Ishikawa (cell line): ENCODE measurements at regions not wholly inside any gene's neighbourhood (a gene's known extent, or its start where the extent isn't known, plus 50 kb on each side); places are given as distances from the start of the nearest gene placed in this dataset.

Source experiments
- CEBPB ChIP-seq: IDR thresholded peaks from 2 replicates; pipeline ENCODE4 v1.6.1; 2012
- CREB1 ChIP-seq: IDR thresholded peaks from 2 replicates; pipeline ENCODE4 v1.6.1; 2012; ENCODE audit warnings: low read depth
- EGR1 ChIP-seq: IDR thresholded peaks from 2 replicates; pipeline ENCODE4 v1.6.1; 2012
- EP300 ChIP-seq: IDR thresholded peaks from 2 replicates; pipeline ENCODE4 v1.6.1; 2012; ENCODE audit warnings: borderline replicate concordance
- FOXM1 ChIP-seq: IDR thresholded peaks from 2 replicates; pipeline ENCODE4 v1.6.1; 2012; ENCODE audit warnings: low read depth, borderline replicate concordance
- MAX ChIP-seq: IDR thresholded peaks from 2 replicates; pipeline ENCODE4 v1.6.1; 2012
- NFIC ChIP-seq: IDR thresholded peaks from 2 replicates; pipeline ENCODE4 v1.6.1; 2012
- RAD21 ChIP-seq: IDR thresholded peaks from 2 replicates; pipeline ENCODE4 v1.6.1; 2012; ENCODE audit warnings: low read depth
- TAF1 ChIP-seq: IDR thresholded peaks from 2 replicates; pipeline ENCODE4 v1.6.1; 2012; ENCODE audit warnings: low read depth, mild to moderate bottlenecking
- TCF12 ChIP-seq: IDR thresholded peaks from 2 replicates; pipeline ENCODE4 v1.6.1; 2012; ENCODE audit warnings: low read depth
- TEAD4 ChIP-seq: IDR thresholded peaks from 2 replicates; pipeline ENCODE4 v1.6.1; 2012
- YY1 ChIP-seq: IDR thresholded peaks from 2 replicates; pipeline ENCODE4 v1.6.1; 2012; ENCODE audit warnings: low read depth
- ZBTB7A ChIP-seq: IDR thresholded peaks from 2 replicates; pipeline ENCODE4 v1.6.1; 2012; ENCODE audit warnings: low read depth
- TF ChIP-seq, protein P1 (sequence below): IDR thresholded peaks from 2 replicates; pipeline ENCODE4 v1.6.1; 2012
- TF ChIP-seq, protein P2 (sequence below): IDR thresholded peaks from 2 replicates; pipeline ENCODE4 v1.6.1; 2012; ENCODE audit warnings: low read depth, mild to moderate bottlenecking

GRCh38 chr4:160184884-160185283 lies 1082.0 kb downstream of the RAPGEF2 start:
- TF ChIP-seq CEBPB, result no peak
- TF ChIP-seq YY1, result no peak

DNA sequence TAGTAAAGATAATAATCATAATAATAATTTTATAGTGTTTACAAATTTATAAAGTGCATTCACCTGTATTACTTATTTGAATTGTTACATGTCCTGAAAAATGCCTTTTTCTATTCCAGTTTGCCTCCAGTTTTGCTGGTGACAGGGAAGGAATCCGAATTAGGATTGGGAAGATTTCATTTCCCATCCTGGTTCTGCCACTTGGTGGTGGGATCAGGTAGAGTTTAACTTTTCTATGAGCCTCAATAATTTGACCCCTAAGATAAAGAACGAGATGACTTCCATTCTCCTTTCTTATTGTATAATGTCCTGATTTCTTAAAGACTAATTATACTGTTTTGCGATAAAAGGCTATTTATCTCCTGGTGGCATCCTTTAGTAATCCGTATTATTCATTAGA lies 1090.9 kb downstream of the RAPGEF2 start:
- TF ChIP-seq TEAD4 (no peak), EGR1 (no peak), CREB1 (no peak), TAF1 (no peak)
- TF ChIP-seq, protein P1, sequence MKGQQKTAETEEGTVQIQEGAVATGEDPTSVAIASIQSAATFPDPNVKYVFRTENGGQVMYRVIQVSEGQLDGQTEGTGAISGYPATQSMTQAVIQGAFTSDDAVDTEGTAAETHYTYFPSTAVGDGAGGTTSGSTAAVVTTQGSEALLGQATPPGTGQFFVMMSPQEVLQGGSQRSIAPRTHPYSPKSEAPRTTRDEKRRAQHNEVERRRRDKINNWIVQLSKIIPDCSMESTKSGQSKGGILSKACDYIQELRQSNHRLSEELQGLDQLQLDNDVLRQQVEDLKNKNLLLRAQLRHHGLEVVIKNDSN, result no peak

DNA sequence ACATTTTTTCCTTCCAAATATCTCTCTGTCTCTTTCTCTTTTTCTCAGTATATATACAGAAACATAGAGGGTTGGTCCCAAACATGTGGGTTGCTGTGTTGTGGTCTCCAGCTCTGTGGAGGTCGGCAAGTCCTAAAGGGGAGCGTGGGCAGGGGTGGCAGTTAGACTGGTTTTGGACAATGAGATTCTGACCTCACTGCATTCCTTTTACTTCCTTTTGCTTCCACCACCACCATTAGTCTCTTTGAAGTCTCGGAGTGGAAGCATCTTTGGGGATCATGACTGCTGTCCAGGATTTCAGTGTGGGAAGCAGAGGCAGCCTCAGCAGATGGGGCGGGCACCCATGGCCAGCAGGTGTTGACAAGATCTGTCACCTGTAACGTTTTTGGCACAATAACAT lies 1091.8 kb downstream of the RAPGEF2 start:
- no peak for TF ChIP-seq NFIC
- TF ChIP-seq, protein P1, result no peak

- TF ChIP-seq EGR1 (no peak), CEBPB (no peak), NFIC (no peak), MAX (no peak), EP300 (no peak), TEAD4 (no peak), CREB1 (no peak), RAD21 (no peak), YY1 (no peak), FOXM1 (no peak), TAF1 (no peak), ZBTB7A (no peak), TCF12 (no peak)
- TF ChIP-seq, protein P2, sequence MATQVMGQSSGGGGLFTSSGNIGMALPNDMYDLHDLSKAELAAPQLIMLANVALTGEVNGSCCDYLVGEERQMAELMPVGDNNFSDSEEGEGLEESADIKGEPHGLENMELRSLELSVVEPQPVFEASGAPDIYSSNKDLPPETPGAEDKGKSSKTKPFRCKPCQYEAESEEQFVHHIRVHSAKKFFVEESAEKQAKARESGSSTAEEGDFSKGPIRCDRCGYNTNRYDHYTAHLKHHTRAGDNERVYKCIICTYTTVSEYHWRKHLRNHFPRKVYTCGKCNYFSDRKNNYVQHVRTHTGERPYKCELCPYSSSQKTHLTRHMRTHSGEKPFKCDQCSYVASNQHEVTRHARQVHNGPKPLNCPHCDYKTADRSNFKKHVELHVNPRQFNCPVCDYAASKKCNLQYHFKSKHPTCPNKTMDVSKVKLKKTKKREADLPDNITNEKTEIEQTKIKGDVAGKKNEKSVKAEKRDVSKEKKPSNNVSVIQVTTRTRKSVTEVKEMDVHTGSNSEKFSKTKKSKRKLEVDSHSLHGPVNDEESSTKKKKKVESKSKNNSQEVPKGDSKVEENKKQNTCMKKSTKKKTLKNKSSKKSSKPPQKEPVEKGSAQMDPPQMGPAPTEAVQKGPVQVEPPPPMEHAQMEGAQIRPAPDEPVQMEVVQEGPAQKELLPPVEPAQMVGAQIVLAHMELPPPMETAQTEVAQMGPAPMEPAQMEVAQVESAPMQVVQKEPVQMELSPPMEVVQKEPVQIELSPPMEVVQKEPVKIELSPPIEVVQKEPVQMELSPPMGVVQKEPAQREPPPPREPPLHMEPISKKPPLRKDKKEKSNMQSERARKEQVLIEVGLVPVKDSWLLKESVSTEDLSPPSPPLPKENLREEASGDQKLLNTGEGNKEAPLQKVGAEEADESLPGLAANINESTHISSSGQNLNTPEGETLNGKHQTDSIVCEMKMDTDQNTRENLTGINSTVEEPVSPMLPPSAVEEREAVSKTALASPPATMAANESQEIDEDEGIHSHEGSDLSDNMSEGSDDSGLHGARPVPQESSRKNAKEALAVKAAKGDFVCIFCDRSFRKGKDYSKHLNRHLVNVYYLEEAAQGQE, result no peak
- TF ChIP-seq, protein P1, result no peak
Measured at GRCh38 chr4:160202802-160203201, 1099.9 kb downstream of the RAPGEF2 start.

DNA sequence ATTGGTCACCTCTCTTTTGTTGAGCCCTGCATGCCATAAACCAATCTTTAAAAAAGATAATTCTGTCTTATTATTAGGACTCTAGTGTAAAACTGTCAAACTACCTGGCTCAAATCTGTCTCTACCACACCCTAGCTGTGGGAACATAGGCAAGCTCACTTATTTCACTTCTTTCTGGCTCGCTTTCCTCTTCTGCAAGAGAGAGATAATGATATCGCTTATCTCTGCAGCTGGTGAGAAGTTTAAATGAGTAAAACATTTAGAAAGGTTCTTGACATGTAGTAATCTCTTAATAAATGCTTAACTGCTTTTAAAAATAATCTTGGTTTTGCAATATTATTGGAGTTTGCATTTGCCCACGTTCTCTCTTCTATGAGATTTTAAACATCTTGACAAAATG lies 1109.2 kb downstream of the RAPGEF2 start:
- no peak for TF ChIP-seq TEAD4
- TF ChIP-seq CREB1, result no peak
- no peak for TF ChIP-seq TCF12
- no peak for TF ChIP-seq NFIC
- TF ChIP-seq YY1, result no peak
- TF ChIP-seq EGR1, result no peak
- no peak for TF ChIP-seq CEBPB
- no peak for TF ChIP-seq RAD21
- TF ChIP-seq EP300, result no peak
- TF ChIP-seq ZBTB7A, result no peak
- TF ChIP-seq, protein P1, result no peak

DNA sequence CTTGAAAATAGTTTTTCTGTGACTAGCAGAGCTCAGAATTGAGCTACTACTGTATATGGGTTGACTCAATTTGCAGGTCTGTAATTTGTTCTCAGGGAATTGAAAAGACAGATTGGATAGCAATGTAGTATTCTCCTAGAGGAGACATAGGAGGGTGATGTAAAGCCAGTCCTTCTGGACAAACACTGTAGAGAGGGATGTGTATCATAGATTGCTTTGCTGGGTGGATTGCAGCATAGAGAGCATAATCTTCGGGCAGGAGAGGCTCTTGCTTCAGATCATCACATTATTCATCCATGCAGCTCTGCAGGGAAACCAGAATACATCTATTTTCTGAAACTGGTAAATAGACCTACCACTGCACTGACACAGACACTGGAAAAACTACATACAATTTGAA lies 1110.5 kb downstream of the RAPGEF2 start:
- TF ChIP-seq TCF12, result no peak
- no peak for TF ChIP-seq MAX
- TF ChIP-seq CEBPB, result no peak
- TF ChIP-seq NFIC, result no peak

GRCh38 chr4:160217352-160217751 lies 1114.5 kb downstream of the RAPGEF2 start:
- TF ChIP-seq CEBPB (no peak), EP300 (no peak), YY1 (no peak), FOXM1 (no peak), EGR1 (no peak), ZBTB7A (no peak), RAD21 (no peak), NFIC (no peak), TAF1 (no peak), MAX (no peak), CREB1 (no peak)
- TF ChIP-seq, protein P1, result no peak
- TF ChIP-seq, protein P2, result no peak
